DMS114 treated with DMSO at 0.1 percent for 48 hours (cell line): ENCODE measurements at regions not wholly inside any gene's neighbourhood (a gene's known extent, or its start where the extent isn't known, plus 50 kb on each side); places are given as distances from the start of the nearest gene placed in this dataset.

ENCODE experiments used
- DNase-seq: peaks from one replicate; lab custom pipeline; 2025; ENCODE audit not compliant: unreplicated experiment; lab: John Stamatoyannopoulos, UW

DNA sequence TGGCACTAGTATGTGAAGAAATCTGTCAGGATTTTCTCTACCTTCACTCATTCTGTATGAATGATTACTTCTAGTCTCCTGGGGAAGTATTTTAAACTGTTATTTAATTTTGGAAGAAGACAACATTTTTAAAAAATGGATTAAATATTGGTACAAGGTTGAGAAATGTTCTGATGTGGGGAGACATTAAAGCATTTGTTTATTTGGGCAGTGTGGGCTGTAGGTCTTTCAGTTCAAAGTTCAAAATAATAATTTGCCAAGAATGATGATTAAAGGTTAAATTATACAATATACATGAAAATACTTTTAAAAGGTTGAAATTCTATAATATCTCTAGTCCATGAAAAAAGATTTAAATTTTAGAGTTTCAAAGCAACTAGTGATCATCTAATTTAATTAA, 194.7 kb downstream of the NHLRC3 start:
- DNase-seq: no peak

DNA sequence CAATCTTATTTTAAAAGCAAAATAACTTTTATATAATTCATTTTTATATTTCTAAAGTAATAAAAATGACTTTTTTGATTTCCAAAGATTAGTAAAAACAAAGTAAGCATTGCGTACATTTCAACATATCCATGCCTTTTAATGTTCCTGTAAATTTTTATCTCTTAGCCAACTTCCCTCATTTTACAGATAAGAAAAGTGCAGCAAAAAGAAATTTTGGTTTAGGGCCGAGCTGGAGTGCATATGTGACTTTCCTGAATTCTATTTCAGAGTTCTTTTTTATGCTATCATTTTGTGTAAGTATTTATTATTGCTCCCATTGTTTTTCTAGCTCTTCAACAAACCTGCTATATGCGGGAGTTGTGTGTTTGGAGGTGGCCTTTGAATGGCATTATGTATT, 195.3 kb downstream of the NHLRC3 start:
- DNase-seq: no peak

DNA sequence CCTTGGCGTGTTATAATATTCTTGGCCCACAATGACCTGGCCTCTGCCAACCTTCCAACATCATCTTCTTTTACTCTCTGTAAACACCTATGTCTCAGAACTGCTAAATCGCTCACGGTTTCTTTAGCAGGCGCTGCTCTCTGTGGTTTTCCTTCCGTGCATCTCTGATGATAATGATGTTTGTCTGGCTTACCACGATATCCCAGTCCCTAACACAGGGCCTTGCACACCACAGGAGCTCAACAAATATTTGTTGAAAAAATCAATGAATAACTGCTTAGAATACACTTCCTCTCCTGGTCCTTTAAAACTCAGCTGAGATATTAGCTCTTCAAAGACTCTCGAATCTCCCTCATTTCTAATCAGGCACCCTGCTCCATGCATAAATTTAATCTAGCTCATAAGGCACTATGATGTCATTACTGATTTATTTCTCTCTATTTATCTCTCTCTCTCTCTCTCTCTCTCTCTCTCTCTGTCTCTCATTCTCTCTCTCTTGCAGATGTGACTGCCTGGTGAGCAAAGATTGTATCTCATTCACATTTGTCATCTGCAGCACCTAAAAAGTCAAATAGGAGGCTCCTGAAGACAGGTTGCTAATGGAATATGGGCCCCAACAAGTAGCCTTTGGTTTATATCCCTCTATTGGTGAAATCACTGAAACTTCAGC, 206.4 kb downstream of the NHLRC3 start:
- DNase-seq: no peak

- no peak for DNase-seq
Observed at GRCh38 chr13:39245688-39246087, 207.4 kb downstream of the NHLRC3 start.

- DNase-seq: no peak
Observed at GRCh38 chr13:39249982-39250381, 211.7 kb downstream of the NHLRC3 start.

DNA sequence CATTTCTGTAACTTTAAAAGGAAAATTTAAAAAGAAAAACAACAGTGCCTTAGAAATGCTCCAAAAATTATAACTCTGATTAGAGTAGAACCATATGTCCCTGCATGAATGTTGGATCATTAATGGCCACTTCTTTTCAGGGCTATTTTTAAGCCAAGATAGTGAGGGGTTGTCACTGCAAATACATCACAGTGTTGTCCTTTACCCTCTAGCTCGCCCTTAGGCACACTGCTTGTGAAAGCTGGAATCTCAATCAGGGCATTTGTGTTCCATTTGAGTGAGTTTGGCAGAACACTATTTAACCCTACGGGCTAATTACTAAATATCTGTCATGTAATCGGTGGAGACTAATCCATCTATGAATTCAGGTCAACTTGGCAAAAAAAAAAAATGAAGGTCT, 212.2 kb downstream of the NHLRC3 start:
- DNase-seq: no peak

- DNase-seq: no peak
Observed at GRCh38 chr13:39251340-39251739, 213.1 kb downstream of the NHLRC3 start.

- no peak for DNase-seq
Observed at GRCh38 chr13:39253774-39254173, 215.5 kb downstream of the NHLRC3 start.

- no peak for DNase-seq
Observed at GRCh38 chr13:39254601-39255000, 216.3 kb downstream of the NHLRC3 start.

- DNase-seq: no peak
Observed at GRCh38 chr13:39257642-39258041, 219.4 kb downstream of the NHLRC3 start.

GRCh38 chr13:39259371-39260140, 221.3 kb downstream of the NHLRC3 start:
- DNase-seq: no peak

DNA sequence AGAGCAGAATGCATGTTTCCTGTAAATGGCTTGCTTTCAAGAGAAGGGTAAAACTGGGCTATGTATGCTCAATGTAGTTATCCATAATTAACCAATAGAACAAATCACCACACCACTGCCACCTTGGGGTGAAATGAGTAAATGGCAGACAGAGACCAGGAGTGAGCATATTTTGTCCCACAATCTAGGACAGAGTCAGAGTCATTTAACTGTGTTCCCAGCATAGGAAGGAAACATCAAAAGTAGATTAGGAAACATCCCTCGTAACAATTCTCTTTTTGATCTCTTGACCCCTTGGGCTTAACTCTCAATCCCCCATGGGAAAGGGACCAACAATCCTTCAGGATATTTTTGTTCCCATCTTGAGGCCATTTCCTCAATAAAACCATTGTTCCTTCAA, 224.8 kb downstream of the NHLRC3 start:
- DNase-seq: no peak

GRCh38 chr13:39263531-39263930, 225.3 kb downstream of the NHLRC3 start:
- DNase-seq: no peak

DNA sequence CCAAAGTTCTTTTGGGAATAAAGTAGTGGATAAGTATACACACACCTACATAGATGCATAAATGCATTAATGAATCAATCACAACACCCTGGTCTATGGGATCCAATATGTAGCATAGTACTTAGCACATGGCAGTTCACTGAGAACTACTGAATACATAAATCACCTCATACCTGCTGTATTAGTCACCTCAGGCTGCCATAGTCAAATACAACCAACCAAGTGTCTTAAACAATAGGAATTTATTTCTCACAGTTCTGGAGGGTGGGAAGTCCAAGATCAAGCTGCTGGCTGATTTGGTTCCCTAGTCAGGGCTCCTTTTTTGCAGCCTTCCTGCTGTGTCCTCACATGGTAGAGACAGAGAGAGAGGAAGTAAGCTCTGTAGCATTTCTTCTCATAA, 228.2 kb downstream of the NHLRC3 start:
- DNase-seq: no peak

DNA sequence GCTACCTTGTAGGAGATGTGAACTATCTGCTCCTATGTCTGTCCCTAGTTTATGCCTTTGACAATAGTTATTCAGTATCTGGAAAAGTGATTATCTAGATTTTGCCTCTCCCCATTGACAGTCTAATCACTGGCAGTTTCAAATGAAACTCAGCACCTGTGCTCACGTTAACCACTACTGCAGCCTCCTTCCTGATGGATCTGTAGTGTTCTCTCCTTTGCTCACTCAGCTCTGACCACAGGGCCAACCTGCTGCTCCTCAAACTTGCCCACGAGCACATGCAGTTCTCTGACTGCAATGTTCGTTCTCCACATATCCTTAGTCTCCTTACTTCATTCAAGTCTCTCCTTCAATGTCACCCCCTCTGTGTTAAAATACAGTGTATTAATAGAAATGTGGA, 230.1 kb downstream of the NHLRC3 start:
- no peak for DNase-seq

- DNase-seq: no peak
Observed at GRCh38 chr13:39269004-39269403, 230.7 kb downstream of the NHLRC3 start.

DNA sequence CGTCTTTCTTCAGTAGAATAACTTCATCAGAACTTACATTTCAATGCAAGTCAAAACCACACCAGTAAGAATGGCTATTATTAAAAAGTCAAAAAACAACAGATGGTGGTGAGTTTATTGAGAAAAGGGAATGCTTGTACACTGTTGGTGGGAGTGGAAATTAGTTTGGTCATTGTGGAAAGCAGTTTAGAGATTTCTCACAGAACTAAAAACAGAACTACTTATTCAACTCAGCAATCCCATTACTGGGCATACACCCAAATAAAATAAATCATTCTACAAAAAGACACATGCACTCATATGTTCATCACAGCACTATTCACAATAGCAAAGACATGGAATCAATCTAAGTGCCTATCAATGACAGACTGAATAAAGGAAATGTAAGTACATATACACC, 231.2 kb downstream of the NHLRC3 start:
- no peak for DNase-seq

GRCh38 chr13:39272994-39273393, 234.7 kb downstream of the NHLRC3 start:
- DNase-seq: no peak

GRCh38 chr13:39273953-39274738, 235.9 kb downstream of the NHLRC3 start:
- DNase-seq: no peak

DNA sequence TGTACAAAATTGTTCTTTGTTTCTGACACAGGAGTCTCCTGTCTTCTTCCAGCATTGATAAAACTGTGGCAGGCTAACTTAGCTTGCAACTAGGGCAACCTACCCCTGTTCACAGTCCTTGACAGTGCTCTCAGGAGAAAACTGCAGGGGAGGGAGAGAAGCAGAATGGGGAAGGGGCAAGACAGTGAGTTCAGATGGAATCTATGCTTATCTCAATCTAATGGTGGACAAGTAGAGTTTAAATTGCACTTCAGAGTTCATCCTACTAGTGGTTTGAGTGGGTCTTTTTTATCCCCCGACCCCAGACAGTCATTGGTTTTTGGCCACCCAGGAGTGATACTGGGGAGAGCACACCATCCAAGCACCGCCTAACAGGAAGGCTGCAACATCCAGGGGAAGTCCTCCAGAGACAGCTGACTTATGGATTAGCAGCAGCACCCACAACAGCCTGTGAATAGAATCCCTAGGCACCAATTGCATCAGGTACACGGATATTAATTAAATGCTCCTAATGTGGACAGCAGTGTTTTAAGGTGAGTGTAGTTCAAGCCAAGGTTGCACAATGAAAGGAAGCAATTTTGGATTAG, 236.6 kb downstream of the NHLRC3 start:
- no peak for DNase-seq

- no peak for DNase-seq
Observed at GRCh38 chr13:39279077-39279476, 240.8 kb downstream of the NHLRC3 start.
